ENCODE measurements at regions not wholly inside any gene's neighbourhood (a gene's known extent, or its start where the extent isn't known, plus 50 kb on each side); places are given as distances from the start of the nearest gene placed in this dataset.

DNA sequence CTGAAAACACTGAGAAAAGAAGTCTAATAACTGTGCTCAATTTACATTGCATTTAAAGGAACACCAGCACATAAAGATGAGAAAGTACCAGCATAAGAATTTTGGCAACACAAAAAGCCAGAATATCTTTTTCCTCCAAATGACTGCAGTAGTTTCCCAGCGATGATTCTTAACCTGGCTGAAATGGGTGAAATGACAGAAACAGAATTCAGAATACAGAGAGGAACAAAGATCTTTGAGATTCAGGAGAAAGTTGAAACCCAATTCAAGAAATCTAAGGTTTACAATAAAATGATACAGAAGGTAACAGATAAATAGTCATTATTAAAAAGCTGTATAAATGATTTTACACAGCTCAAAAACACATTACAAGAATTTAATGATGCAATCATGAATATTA is 197.0 kb upstream of the EYS start:
- TF ChIP-seq, protein P1, sequence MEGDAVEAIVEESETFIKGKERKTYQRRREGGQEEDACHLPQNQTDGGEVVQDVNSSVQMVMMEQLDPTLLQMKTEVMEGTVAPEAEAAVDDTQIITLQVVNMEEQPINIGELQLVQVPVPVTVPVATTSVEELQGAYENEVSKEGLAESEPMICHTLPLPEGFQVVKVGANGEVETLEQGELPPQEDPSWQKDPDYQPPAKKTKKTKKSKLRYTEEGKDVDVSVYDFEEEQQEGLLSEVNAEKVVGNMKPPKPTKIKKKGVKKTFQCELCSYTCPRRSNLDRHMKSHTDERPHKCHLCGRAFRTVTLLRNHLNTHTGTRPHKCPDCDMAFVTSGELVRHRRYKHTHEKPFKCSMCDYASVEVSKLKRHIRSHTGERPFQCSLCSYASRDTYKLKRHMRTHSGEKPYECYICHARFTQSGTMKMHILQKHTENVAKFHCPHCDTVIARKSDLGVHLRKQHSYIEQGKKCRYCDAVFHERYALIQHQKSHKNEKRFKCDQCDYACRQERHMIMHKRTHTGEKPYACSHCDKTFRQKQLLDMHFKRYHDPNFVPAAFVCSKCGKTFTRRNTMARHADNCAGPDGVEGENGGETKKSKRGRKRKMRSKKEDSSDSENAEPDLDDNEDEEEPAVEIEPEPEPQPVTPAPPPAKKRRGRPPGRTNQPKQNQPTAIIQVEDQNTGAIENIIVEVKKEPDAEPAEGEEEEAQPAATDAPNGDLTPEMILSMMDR (IDR thresholded peaks at IDR 0.05 in 2 of 3, conservative IDR thresholded peaks at IDR 0.05 in 1 of 3; ENCODE audit: control insufficient read depth in 2 of 3, extremely low read depth in 1 of 3, insufficient read depth in 1 of 3, low read depth in 3 of 3, low read length in 3 of 3) = no peak
- TF ChIP-seq MXI1 (IDR thresholded peaks at IDR 0.05; ENCODE audit: low read depth, low read length) = no peak
- TF ChIP-seq EED (IDR thresholded peaks at IDR 0.05; ENCODE audit: low read depth) = no peak
- no peak for TF ChIP-seq NR2C2 (IDR thresholded peaks at IDR 0.05; ENCODE audit: borderline replicate concordance, control insufficient read depth, insufficient read length, low read depth)
